GM06990 (cell line): ENCODE measurements at regions not wholly inside any gene's neighbourhood (a gene's known extent, or its start where the extent isn't known, plus 50 kb on each side); places are given as distances from the start of the nearest gene placed in this dataset.

Experiments used
- DNase-seq: peaks from one replicate; pipeline ENCODE4 v3.0.0-alpha.2; 2011; ENCODE audit not compliant: insufficient read length; ENCODE audit errors: extremely low read depth
- H3K27me3 ChIP-seq: replicated peaks from 2 replicates; pipeline ENCODE4 v1.6.0; 2011; ENCODE audit warnings: low read length; ENCODE audit not compliant: control insufficient read depth, insufficient read depth
- H3K36me3 ChIP-seq: 2 replicates; pipeline ENCODE4 v1.5.1; 2011; ENCODE audit warnings: low read length; ENCODE audit not compliant: control insufficient read depth, insufficient read depth
- H3K4me3 ChIP-seq: replicated peaks from 2 replicates; pipeline ENCODE4 v1.5.1; 2011; ENCODE audit warnings: low read depth, mild to moderate bottlenecking, control low read depth, low read length
- CTCF ChIP-seq: IDR thresholded peaks from 2 replicates; pipeline ENCODE4 v1.5.1; 2011; ENCODE audit warnings: low read length, control low read depth, mild to moderate bottlenecking, inconsistent platforms; ENCODE audit not compliant: insufficient read depth, poor library complexity, severe bottlenecking

GRCh38 chr4:12879496-12879895, 604.6 kb downstream of the RAB28 start:
- H3K27me3 ChIP-seq: no peaks in the 10 kb centered on the region
- no peaks in the 10 kb centered on the region for H3K36me3 ChIP-seq
- DNase-seq: no peak
- H3K4me3 ChIP-seq: no peak overlapping the region
- no peak for TF ChIP-seq CTCF

- Histone ChIP-seq H3K27me3 (no peaks in the 10 kb centered on the region), H3K36me3 (no peaks in the 10 kb centered on the region), H3K4me3 (no peak overlapping the region)
- DNase-seq: no peak
- no peak for TF ChIP-seq CTCF
Measured at GRCh38 chr4:12875640-12876243, 608.4 kb downstream of the RAB28 start.

- DNase-seq: no peak
- Histone ChIP-seq H3K27me3 (no peaks in the 10 kb centered on the region), H3K4me3 (no peak overlapping the region), H3K36me3 (no peaks in the 10 kb centered on the region)
- TF ChIP-seq CTCF: no peak
Measured at GRCh38 chr4:12873351-12873750, 610.8 kb downstream of the RAB28 start.

GRCh38 chr4:12861422-12861821, 622.7 kb downstream of the RAB28 start:
- Histone ChIP-seq H3K4me3 (no peak overlapping the region), H3K27me3 (no peaks in the 10 kb centered on the region), H3K36me3 (no peaks in the 10 kb centered on the region)
- no peak for TF ChIP-seq CTCF
- no peak for DNase-seq

GRCh38 chr4:12852338-12853307, 631.5 kb downstream of the RAB28 start:
- peak; percentile 8 for DNase-seq
- H3K4me3 ChIP-seq: no peak overlapping the region
- H3K27me3 ChIP-seq: no peaks in the 10 kb centered on the region
- TF ChIP-seq CTCF: peak; percentile 51
- no peaks in the 10 kb centered on the region for H3K36me3 ChIP-seq
